DND-41 (cell line): ENCODE measurements at regions not wholly inside any gene's neighbourhood (a gene's known extent, or its start where the extent isn't known, plus 50 kb on each side); places are given as distances from the start of the nearest gene placed in this dataset.
"Not testable (repeated sequence)": the region's sequence is repeated elsewhere in the genome, so short reads cannot be mapped to it uniquely, and the experiment has no call there.

Experiments
- ATAC-seq: fragments of 200-7000 bp; cut with Tn5 transposase; 3 replicates; pipeline ENCODE4 v1.9.1; 2021; ENCODE audit warnings: low read depth; ENCODE audit not compliant: insufficient read depth
- DNase-seq: peaks from one replicate; pipeline ENCODE4 v3.0.0-alpha.2; 2020
- H2AFZ ChIP-seq: 2 replicates; pipeline ENCODE4 v1.6.0; 2012; ENCODE audit warnings: low read depth, low read length
- H3K27ac ChIP-seq: 2 replicates; pipeline ENCODE4 v1.5.1; 2012; ENCODE audit warnings: low read length, inconsistent platforms
- H3K27me3 ChIP-seq: fragments of 200-600 bp; sonication (generic); 2 replicates; pipeline ENCODE4 v1.6.0; 2012; ENCODE audit warnings: low read length, mild to moderate bottlenecking, inconsistent platforms; ENCODE audit not compliant: insufficient read depth, poor library complexity
- H3K36me3 ChIP-seq: 2 replicates; pipeline ENCODE4 v1.5.1; 2012; ENCODE audit warnings: low read length, inconsistent platforms; ENCODE audit not compliant: insufficient read depth
- H3K4me1 ChIP-seq: 2 replicates; pipeline ENCODE4 v1.5.1; 2012; ENCODE audit warnings: mild to moderate bottlenecking, low read length; ENCODE audit not compliant: insufficient read depth
- H3K4me2 ChIP-seq: 2 replicates; pipeline ENCODE4 v1.6.0; 2012; ENCODE audit warnings: mild to moderate bottlenecking, moderate library complexity, low read length, inconsistent platforms; ENCODE audit not compliant: insufficient read depth
- H3K4me3 ChIP-seq, 2 experiments: fragments of 200-600 bp in 1 of 2; shearing (Covaris generic) in 1 of 2; 2 replicates each; pipeline ENCODE4 v1.5.1; 2012 to 2016; ENCODE audit warnings: inconsistent platforms in 2 of 2, low read length in 2 of 2, mild to moderate bottlenecking in 2 of 2, low read depth in 1 of 2, moderate library complexity in 1 of 2
- H3K79me2 ChIP-seq: 2 replicates; pipeline ENCODE4 v1.6.0; 2012; ENCODE audit warnings: low read length, inconsistent platforms; ENCODE audit not compliant: insufficient read depth
- H3K9ac ChIP-seq: 2 replicates; pipeline ENCODE4 v1.6.0; 2012; ENCODE audit warnings: low read depth, mild to moderate bottlenecking, inconsistent platforms, low read length, moderate library complexity
- H3K9me3 ChIP-seq: 2 replicates; pipeline ENCODE4 v1.5.1; 2012; ENCODE audit warnings: low read length, moderate library complexity, mild to moderate bottlenecking, inconsistent platforms; ENCODE audit not compliant: insufficient read depth, severe bottlenecking
- H4K20me1 ChIP-seq: 2 replicates; pipeline ENCODE4 v1.6.0; 2012; ENCODE audit warnings: low read length; ENCODE audit not compliant: insufficient read depth
- EZH2 ChIP-seq: IDR thresholded peaks from 3 replicates; pipeline ENCODE4 v1.6.1; 2012; ENCODE audit warnings: borderline replicate concordance, low read depth, mild to moderate bottlenecking, moderate library complexity, low read length, inconsistent platforms; ENCODE audit not compliant: severe bottlenecking
- TF ChIP-seq, protein P1 (sequence below): IDR thresholded peaks from 2 replicates; pipeline ENCODE4 v1.5.1; 2012; ENCODE audit warnings: borderline replicate concordance, low read length, moderate library complexity, mild to moderate bottlenecking; ENCODE audit not compliant: poor library complexity, severe bottlenecking; ENCODE audit errors: extremely low read depth

DNA sequence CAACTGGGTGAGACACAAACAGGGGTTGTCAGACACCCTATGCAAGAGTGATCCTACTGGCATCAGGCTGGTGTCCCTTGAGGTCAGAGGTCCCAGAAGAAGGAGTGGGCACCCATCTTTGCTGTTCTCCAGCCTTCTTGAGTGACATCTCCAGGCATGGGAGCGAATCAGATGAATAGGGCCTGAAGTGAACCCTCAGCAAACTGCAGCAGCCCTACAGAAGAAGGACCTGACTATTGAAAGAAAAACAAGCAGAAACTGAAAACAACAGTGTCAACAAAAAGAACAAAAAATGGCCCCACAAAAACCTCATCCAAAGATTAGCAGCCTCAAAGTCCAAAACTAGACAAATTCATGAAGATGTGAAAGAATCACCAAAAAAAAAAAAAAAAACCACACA is 1229.7 kb upstream of the CRIM1 start:
- Histone ChIP-seq H3K27ac (no peak overlapping the region), H3K36me3 (no peaks in the 10 kb centered on the region), H3K9me3 (no peaks in the 10 kb centered on the region), H3K4me2 (no peak overlapping the region), H3K27me3 (no peaks in the 10 kb centered on the region), H3K79me2 (no peaks in the 10 kb centered on the region), H3K4me1 (no peaks in the 10 kb centered on the region), H4K20me1 (no peaks in the 10 kb centered on the region), H2AFZ (no peak overlapping the region), H3K9ac (no peak overlapping the region), H3K4me3 (no peak overlapping the region)
- no peak for DNase-seq
- no peak for TF ChIP-seq EZH2
- TF ChIP-seq, protein P1, sequence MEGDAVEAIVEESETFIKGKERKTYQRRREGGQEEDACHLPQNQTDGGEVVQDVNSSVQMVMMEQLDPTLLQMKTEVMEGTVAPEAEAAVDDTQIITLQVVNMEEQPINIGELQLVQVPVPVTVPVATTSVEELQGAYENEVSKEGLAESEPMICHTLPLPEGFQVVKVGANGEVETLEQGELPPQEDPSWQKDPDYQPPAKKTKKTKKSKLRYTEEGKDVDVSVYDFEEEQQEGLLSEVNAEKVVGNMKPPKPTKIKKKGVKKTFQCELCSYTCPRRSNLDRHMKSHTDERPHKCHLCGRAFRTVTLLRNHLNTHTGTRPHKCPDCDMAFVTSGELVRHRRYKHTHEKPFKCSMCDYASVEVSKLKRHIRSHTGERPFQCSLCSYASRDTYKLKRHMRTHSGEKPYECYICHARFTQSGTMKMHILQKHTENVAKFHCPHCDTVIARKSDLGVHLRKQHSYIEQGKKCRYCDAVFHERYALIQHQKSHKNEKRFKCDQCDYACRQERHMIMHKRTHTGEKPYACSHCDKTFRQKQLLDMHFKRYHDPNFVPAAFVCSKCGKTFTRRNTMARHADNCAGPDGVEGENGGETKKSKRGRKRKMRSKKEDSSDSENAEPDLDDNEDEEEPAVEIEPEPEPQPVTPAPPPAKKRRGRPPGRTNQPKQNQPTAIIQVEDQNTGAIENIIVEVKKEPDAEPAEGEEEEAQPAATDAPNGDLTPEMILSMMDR: no peak
- no peak for ATAC-seq

DNA sequence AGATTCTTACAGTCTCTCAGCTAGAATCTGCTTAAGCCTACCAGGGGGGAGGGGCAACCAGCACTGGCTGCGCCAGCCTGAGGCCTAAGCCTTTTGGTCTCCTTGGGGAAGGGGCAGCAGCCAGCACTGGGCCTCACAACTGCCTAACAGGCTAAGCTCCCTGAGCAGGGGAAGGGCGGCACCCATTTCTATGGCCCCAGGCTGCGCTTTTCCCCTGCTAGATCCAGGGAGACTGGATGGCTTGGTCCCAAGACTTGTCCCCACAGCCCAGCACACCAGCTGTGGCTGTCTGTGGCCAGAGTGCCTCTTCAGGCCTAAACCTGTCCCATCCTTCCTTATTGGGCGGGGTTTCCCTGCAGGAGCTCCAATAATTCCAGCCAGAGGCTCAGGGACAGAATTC is 1230.3 kb upstream of the CRIM1 start:
- H4K20me1 ChIP-seq: no peaks in the 10 kb centered on the region
- no peak overlapping the region for H2AFZ ChIP-seq
- H3K27me3 ChIP-seq: no peaks in the 10 kb centered on the region
- H3K9me3 ChIP-seq: no peaks in the 10 kb centered on the region
- H3K4me3 ChIP-seq: no peak overlapping the region
- no peaks in the 10 kb centered on the region for H3K4me1 ChIP-seq
- H3K27ac ChIP-seq: no peak overlapping the region
- no peak overlapping the region for H3K9ac ChIP-seq
- no peak for ATAC-seq
- H3K36me3 ChIP-seq: no peaks in the 10 kb centered on the region
- no peaks in the 10 kb centered on the region for H3K79me2 ChIP-seq
- DNase-seq: no peak
- H3K4me2 ChIP-seq: no peak overlapping the region
- TF ChIP-seq EZH2: no peak
- TF ChIP-seq, protein P1: no peak

DNA sequence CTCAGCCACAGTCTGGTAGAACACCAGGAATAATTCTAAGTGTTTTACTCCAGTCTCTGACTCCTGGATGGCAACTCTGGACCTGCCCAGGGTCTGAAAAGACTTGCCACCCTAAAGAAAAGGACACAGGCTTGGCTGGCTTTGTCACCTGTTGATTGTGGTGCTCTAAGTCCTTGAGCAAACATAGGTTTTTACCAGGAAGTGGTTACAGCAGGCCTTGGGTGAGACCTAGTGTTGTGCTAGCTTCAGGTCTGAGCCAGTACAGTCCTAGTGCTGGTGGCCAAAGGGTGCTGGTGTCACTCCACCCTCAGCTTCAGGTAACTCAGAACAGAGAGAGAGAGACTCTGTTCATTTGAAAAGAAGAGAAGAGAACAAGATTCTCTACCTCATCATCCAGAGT is 1239.4 kb upstream of the CRIM1 start:
- H3K9me3 ChIP-seq: no peaks in the 10 kb centered on the region
- H3K79me2 ChIP-seq: no peaks in the 10 kb centered on the region
- no peak overlapping the region for H3K9ac ChIP-seq
- no peaks in the 10 kb centered on the region for H3K27me3 ChIP-seq
- H3K4me2 ChIP-seq: no peak overlapping the region
- H3K36me3 ChIP-seq: no peaks in the 10 kb centered on the region
- no peaks in the 10 kb centered on the region for H4K20me1 ChIP-seq
- no peak for ATAC-seq
- no peaks in the 10 kb centered on the region for H3K4me1 ChIP-seq
- no peak overlapping the region for H3K27ac ChIP-seq
- no peak overlapping the region for H3K4me3 ChIP-seq
- no peak overlapping the region for H2AFZ ChIP-seq
- TF ChIP-seq, protein P1: no peak
- TF ChIP-seq EZH2: no peak
- no peak for DNase-seq

DNA sequence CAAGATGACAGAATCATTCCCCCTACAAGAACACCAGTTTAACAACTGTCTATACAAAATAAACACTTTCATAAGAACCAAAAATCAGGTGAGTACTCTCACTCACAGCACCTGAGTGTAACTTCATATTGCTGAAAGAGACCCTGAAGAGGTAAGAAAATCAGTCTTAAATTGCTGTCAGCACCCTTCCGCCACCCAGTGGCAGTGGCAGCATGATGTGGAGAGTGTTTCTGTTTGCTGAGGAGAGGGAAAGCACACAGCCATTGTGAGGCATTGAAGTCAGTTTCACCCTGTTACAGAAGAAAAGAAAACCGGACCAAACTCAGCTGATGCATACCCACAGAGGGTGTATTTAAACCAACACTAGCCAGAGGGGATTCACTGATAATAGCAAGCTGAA is 1240.8 kb upstream of the CRIM1 start:
- Histone ChIP-seq H3K79me2 (no peaks in the 10 kb centered on the region), H3K4me1 (no peaks in the 10 kb centered on the region), H3K9ac (no peak overlapping the region), H3K27ac (no peak overlapping the region), H3K27me3 (no peaks in the 10 kb centered on the region), H3K4me2 (no peak overlapping the region), H2AFZ (no peak overlapping the region), H3K9me3 (no peaks in the 10 kb centered on the region), H3K36me3 (no peaks in the 10 kb centered on the region), H3K4me3 (no peak overlapping the region), H4K20me1 (no peaks in the 10 kb centered on the region)
- TF ChIP-seq, protein P1: peak; percentile 4
- no peak for TF ChIP-seq EZH2
- no peak for DNase-seq
- no peak for ATAC-seq

DNA sequence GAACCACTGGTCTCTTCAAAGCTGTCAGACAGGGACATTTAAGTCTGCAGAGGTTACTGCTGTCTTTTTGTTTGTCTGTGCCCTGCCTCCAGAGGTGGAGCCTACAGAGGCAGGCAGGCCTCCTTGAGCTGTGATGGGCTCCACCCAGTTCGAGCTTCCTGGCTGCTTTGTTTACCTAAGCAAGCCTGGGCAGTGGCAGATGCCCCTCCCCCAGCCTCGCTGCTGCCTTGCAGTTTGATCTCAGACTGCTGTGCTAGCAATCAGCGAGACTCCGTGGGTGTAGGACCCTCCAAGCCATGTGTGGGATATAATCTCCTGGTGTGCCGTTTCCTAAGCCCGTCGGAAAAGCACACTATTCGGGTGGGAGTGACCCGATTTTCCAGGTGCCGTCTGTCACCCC is 1243.2 kb upstream of the CRIM1 start:
- H3K4me3 ChIP-seq, H4K20me1 ChIP-seq, ATAC-seq, H3K4me1 ChIP-seq, H3K36me3 ChIP-seq, H3K4me2 ChIP-seq, H3K27me3 ChIP-seq, H3K9me3 ChIP-seq, H2AFZ ChIP-seq, DNase-seq, H3K9ac ChIP-seq, H3K79me2 ChIP-seq, H3K27ac ChIP-seq: not testable (repeated sequence)
